RWPE1 (cell line): ENCODE measurements at regions not wholly inside any gene's neighbourhood (a gene's known extent, or its start where the extent isn't known, plus 50 kb on each side); places are given as distances from the start of the nearest gene placed in this dataset.

Experiments used
- CTCF ChIA-PET: fragments of 350-600 bp; sonication (Branson Sonifier 250); formaldehyde crosslinking; extraction: SDS; loops from one replicate; lab custom pipeline; 2021; lab: Yijun Ruan, JAX
- POLR2A ChIA-PET: fragments of 400-600 bp; formaldehyde crosslinking; extraction: SDS; loops from one replicate; lab custom pipeline; 2020; ENCODE audit warnings: antibody characterized with exemption; ENCODE audit not compliant: low non-redundant PET; lab: Yijun Ruan, JAX
- DNase-seq: peaks from one replicate; pipeline ENCODE4 v3.0.0; 2012; ENCODE audit warnings: low spot score
- H3K27ac ChIP-seq: fragments of 450-650 bp; 2 replicates; pipeline ENCODE4 v1.5.1; 2017
- TF ChIP-seq, protein P1 (sequence below): fragments of 450-650 bp; conservative IDR thresholded peaks from 2 replicates; pipeline ENCODE4 v1.5.1; 2017; ENCODE audit warnings: low read depth, mild to moderate bottlenecking

GRCh38 chr2:72013726-72014125 is 133.9 kb downstream of the CYP26B1 start:
- no peak overlapping the region for H3K27ac ChIP-seq
- ChIA-PET CTCF (no interaction called here), POLR2A (no interaction called here)
- TF ChIP-seq, protein P1, sequence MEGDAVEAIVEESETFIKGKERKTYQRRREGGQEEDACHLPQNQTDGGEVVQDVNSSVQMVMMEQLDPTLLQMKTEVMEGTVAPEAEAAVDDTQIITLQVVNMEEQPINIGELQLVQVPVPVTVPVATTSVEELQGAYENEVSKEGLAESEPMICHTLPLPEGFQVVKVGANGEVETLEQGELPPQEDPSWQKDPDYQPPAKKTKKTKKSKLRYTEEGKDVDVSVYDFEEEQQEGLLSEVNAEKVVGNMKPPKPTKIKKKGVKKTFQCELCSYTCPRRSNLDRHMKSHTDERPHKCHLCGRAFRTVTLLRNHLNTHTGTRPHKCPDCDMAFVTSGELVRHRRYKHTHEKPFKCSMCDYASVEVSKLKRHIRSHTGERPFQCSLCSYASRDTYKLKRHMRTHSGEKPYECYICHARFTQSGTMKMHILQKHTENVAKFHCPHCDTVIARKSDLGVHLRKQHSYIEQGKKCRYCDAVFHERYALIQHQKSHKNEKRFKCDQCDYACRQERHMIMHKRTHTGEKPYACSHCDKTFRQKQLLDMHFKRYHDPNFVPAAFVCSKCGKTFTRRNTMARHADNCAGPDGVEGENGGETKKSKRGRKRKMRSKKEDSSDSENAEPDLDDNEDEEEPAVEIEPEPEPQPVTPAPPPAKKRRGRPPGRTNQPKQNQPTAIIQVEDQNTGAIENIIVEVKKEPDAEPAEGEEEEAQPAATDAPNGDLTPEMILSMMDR, result no peak
- DNase-seq, result no peak

DNA sequence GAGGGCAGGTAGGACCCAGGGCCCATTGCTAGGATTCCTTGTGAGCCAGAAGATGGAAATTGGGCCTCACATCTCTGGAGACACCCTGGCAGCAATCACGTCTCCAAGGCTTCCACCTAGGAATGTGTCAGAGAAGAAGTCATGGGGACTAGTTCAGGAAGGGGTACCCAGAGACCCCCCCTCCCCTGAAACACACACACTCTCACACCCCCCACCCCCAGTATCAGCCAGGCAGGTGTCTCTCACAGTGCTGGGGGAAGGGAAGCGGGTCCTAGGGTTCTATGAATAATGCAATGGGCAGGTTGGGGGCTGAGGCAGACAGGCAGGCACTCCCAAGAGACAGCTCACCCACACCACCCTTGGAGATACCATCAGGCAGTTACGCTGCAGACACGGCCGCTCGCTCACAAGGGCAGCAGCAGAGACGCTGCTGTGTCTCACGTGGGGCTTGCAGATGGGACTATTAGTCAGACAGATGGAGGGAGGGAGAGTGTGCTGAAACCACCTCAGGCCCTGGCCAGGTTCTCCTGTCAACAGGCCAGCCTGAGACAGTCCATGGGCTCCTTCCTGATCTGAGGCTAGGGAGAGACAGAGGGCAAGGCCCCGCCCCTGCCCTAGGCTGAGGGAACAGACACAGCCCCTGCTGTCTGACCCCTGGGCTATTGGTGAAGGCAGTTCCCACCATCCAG is 134.6 kb downstream of the CYP26B1 start:
- ChIA-PET POLR2A (no interaction called here), CTCF (no interaction called here)
- H3K27ac ChIP-seq, result no peak overlapping the region
- TF ChIP-seq, protein P1, result no peak
- DNase-seq, result no peak

DNA sequence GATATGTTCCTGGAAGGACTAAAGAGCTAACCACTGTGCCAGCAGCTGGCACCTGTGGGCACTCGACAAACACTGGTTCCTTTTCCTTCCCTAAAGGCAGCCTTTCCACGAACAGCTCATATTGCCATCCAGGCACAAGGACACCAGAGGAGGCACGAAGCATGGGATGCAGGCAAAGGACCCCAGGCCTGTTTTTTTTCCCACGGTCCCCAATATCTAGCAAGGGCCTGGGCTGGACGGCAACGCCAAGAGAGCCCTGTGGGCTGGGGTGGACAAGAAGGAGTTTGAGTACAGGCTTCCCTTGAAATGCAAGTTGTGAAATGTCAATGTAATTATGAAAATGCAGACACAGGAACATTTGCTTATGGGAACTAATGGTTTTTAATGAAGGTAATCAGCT is 135.9 kb downstream of the CYP26B1 start:
- TF ChIP-seq, protein P1, result no peak
- DNase-seq, result no peak
- H3K27ac ChIP-seq, result no peak overlapping the region
- POLR2A ChIA-PET, result no interaction called here
- CTCF ChIA-PET, result interaction anchor here (0.6 kb wide), 2 partner anchors 23 to 110 kb away, joined by 3 to 4 read pairs; no protein-coding TSS in a partner anchor

DNA sequence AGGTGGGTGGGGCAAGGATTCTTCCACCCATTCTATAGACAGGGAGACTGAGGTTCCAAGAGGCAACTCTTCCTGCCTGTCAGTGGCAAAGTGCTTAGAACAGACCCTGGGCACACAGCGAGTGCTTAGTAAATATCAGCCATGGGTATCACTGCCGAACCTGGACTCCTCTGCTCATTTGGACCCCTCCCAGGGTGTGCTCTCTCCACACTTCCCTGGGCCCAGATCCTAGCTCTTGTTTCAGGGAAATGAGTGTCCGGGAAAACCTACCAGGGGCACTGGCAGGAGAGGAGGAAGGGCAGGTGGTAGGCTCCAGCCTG is 136.3 kb downstream of the CYP26B1 start:
- ChIA-PET CTCF (interaction anchor here (0.6 kb wide), 1 partner anchor 24 kb away, joined by 3 read pairs; no protein-coding TSS in a partner anchor), POLR2A (no interaction called here)
- DNase-seq, result no peak
- TF ChIP-seq, protein P1, result no peak
- no peak overlapping the region for H3K27ac ChIP-seq

- TF ChIP-seq, protein P1, result no peak
- DNase-seq, result no peak
- no peak overlapping the region for H3K27ac ChIP-seq
- ChIA-PET POLR2A (no interaction called here), CTCF (interaction anchor here (0.6 kb wide), 3 partner anchors 24 to 1187 kb away, joined by 3 to 8 read pairs (median 4); no protein-coding TSS in a partner anchor)
Observed at GRCh38 chr2:72010647-72011369, 136.9 kb downstream of the CYP26B1 start.

DNA sequence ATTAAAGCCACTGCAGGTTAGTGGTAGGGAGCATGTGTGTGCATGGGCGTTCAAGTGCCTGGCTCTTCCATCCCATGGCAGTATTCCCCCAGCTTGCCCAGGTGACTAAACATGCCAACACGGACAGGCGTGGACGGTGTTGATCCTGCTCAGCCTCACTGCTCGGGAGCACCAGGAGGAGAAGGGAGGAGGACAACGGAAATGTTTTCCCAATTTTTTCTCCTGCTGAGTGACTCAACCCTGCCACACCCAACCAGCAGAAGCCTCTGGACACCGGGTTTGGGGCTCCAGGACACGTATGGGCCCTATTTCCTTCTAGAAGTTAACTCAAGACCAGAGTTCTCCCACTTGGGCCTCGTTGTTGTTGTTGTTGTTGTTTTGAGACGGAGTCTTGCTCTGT is 139.1 kb downstream of the CYP26B1 start:
- CTCF ChIA-PET, result interaction anchor here (1.2 kb wide), 1 partner anchor 13 kb away, joined by 8 read pairs; no protein-coding TSS in a partner anchor
- peak; percentile 34 for DNase-seq
- peak overlapping the region; percentile 32 for H3K27ac ChIP-seq
- TF ChIP-seq, protein P1, result no peak
- POLR2A ChIA-PET, result no interaction called here
